SK-N-SH (cell line): ENCODE measurements at regions not wholly inside any gene's neighbourhood (a gene's known extent, or its start where the extent isn't known, plus 50 kb on each side); places are given as distances from the start of the nearest gene placed in this dataset.

Source experiments
- CTCF ChIA-PET: fragments of 300-600, 350-600 bp; formaldehyde crosslinking; extraction: SDS; loops from one replicate; lab custom pipeline; 2021; lab: Yijun Ruan, JAX
- POLR2A ChIA-PET: fragments of 350-600 bp; sonication (Branson Sonifier 250); formaldehyde crosslinking; extraction: SDS; loops from one replicate; lab custom pipeline; 2020; ENCODE audit warnings: antibody characterized with exemption, inconsistent platforms; lab: Yijun Ruan, JAX
- DNase-seq: peaks from one replicate; pipeline ENCODE4 v3.0.0; 2012
- H2AFZ ChIP-seq: fragments of 200-600 bp; sonication (generic); 2 replicates; pipeline ENCODE4 v1.8.1; 2016; ENCODE audit warnings: antibody characterized with exemption, mild to moderate bottlenecking, low read depth
- H3F3A ChIP-seq: fragments of 200-600 bp; sonication (generic); replicated peaks from 2 replicates; pipeline ENCODE3; 2016; ENCODE audit warnings: antibody characterized with exemption, mild to moderate bottlenecking; ENCODE audit not compliant: insufficient read depth
- H3K27ac ChIP-seq, 2 experiments: fragments of 200-500 bp in 1 of 2; fragments of 200-600 bp in 1 of 2; sonication (Bioruptor generic) in 1 of 2; sonication (generic), shearing (Covaris generic) in 1 of 2; 2 replicates each; pipeline versions ENCODE4 v1.5.1 to v1.6.1; 2014 to 2016; ENCODE audit warnings: low read depth in 2 of 2, inconsistent platforms in 1 of 2, low read length in 1 of 2, mild to moderate bottlenecking in 1 of 2, mixed read lengths in 1 of 2
- H3K27me3 ChIP-seq: fragments of 200-600 bp; sonication (generic), shearing (Covaris generic); 2 replicates; pipeline ENCODE4 v1.6.1; 2016; ENCODE audit warnings: mixed run types; ENCODE audit not compliant: insufficient read depth
- H3K36me3 ChIP-seq, 2 experiments: fragments of 200-500 bp in 1 of 2; fragments of 200-600 bp in 1 of 2; sonication (Bioruptor generic) in 1 of 2; sonication (generic) in 1 of 2; replicated peaks in 1 of 2; 2 replicates each; pipeline versions ENCODE3 to v1.5.1; 2014 to 2016; ENCODE audit warnings: low read length in 1 of 2, mild to moderate bottlenecking in 1 of 2; ENCODE audit not compliant: insufficient read depth in 2 of 2, control insufficient read depth in 1 of 2
- H3K4me1 ChIP-seq, 2 experiments: fragments of 200-500 bp in 1 of 2; fragments of 200-600 bp in 1 of 2; sonication (Bioruptor generic) in 1 of 2; sonication (generic), shearing (Covaris generic) in 1 of 2; 2 replicates each; pipeline versions ENCODE4 v1.5.1 to v1.6.1; 2014 to 2016; ENCODE audit warnings: low read depth in 1 of 2, low read length in 1 of 2, mixed run types in 1 of 2; ENCODE audit not compliant: insufficient read depth in 2 of 2, control insufficient read depth in 1 of 2
- H3K4me2 ChIP-seq: fragments of 200-600 bp; sonication (generic), shearing (Covaris generic); 2 replicates; pipeline ENCODE4 v1.6.1; 2017; ENCODE audit warnings: mixed run types
- H3K4me3 ChIP-seq, 2 experiments: fragments of 200-500 bp in 1 of 2; fragments of 200-600 bp in 1 of 2; sonication (Bioruptor generic) in 1 of 2; sonication (generic), shearing (Covaris generic) in 1 of 2; 2 replicates each; pipeline versions ENCODE4 v1.5.1 to v1.8.1; 2014 to 2016; ENCODE audit warnings: low read depth in 2 of 2, inconsistent platforms in 1 of 2, low read length in 1 of 2, mild to moderate bottlenecking in 1 of 2, mixed read lengths in 1 of 2, moderate library complexity in 1 of 2
- H3K79me2 ChIP-seq: fragments of 200-600 bp; sonication (generic); 2 replicates; pipeline ENCODE4 v1.8.1; 2017; ENCODE audit warnings: mild to moderate bottlenecking; ENCODE audit not compliant: insufficient read depth
- H3K9ac ChIP-seq: fragments of 200-600 bp; sonication (generic); 2 replicates; pipeline ENCODE4 v1.6.1; 2017; ENCODE audit warnings: mixed run types
- H3K9me2 ChIP-seq: fragments of 200-600 bp; sonication (generic); 2 replicates; pipeline ENCODE4 v1.6.1; 2017; ENCODE audit warnings: mixed run types
- H3K9me3 ChIP-seq: fragments of 200-600 bp; sonication (generic); 2 replicates; pipeline ENCODE4 v1.6.1; 2017; ENCODE audit warnings: mixed run types, mild to moderate bottlenecking, moderate library complexity
- H4K20me1 ChIP-seq: fragments of 200-600 bp; sonication (generic); 2 replicates; pipeline ENCODE4 v1.6.1; 2017; ENCODE audit warnings: mild to moderate bottlenecking, mixed run types; ENCODE audit not compliant: insufficient read depth
- ELF1 ChIP-seq: IDR thresholded peaks from 2 replicates; pipeline ENCODE4 v1.4.0; 2012
- FOXJ3 ChIP-seq: sonication (generic); formaldehyde crosslinking; IDR thresholded peaks from 2 replicates; pipeline ENCODE4 v1.5.1; 2020; ENCODE audit warnings: mild to moderate bottlenecking, missing genetic modification reagents
- FOXM1 ChIP-seq: IDR thresholded peaks from 2 replicates; pipeline ENCODE4 v1.4.0; 2012; ENCODE audit warnings: low read depth, mild to moderate bottlenecking
- GABPA ChIP-seq: IDR thresholded peaks from 2 replicates; pipeline ENCODE4 v1.4.0; 2012; ENCODE audit warnings: low read depth, mild to moderate bottlenecking
- IRF3 ChIP-seq: fragments of 150-350 bp; IDR thresholded peaks from 2 replicates; pipeline ENCODE4 v1.6.1; 2016; ENCODE audit warnings: mild to moderate bottlenecking, low read depth, low read length
- MAX ChIP-seq: IDR thresholded peaks from 2 replicates; pipeline ENCODE4 v1.4.0; 2012; ENCODE audit warnings: low read depth
- MEF2A ChIP-seq: IDR thresholded peaks from 2 replicates; pipeline ENCODE4 v1.4.0; 2012; ENCODE audit warnings: low read depth, borderline replicate concordance
- MXI1 ChIP-seq: IDR thresholded peaks from 2 replicates; pipeline ENCODE4 v1.6.1; 2012; ENCODE audit warnings: mild to moderate bottlenecking, low read depth, low read length, improper control_type of control experiment
- POLR2AphosphoS5 ChIP-seq: IDR thresholded peaks from 2 replicates; pipeline ENCODE4 v1.6.1; 2012; ENCODE audit warnings: low read depth, low read length
- RAD21 ChIP-seq: IDR thresholded peaks from 2 replicates; pipeline ENCODE4 v1.6.1; 2012; ENCODE audit warnings: mild to moderate bottlenecking, low read length
- RCOR1 ChIP-seq: fragments of 150-350 bp; IDR thresholded peaks from 2 replicates; pipeline ENCODE4 v1.6.1; 2017; ENCODE audit warnings: antibody characterized with exemption, low read length
- RFX5 ChIP-seq: IDR thresholded peaks from 2 replicates; pipeline ENCODE4 v1.6.1; 2012; ENCODE audit warnings: mild to moderate bottlenecking, improper control_type of control experiment, low read length
- TEAD4 ChIP-seq: IDR thresholded peaks from 2 replicates; pipeline ENCODE4 v1.4.0; 2012; ENCODE audit warnings: mild to moderate bottlenecking, borderline replicate concordance; ENCODE audit not compliant: insufficient read depth
- USF2 ChIP-seq: fragments of 150-350 bp; IDR thresholded peaks from 2 replicates; pipeline ENCODE4 v1.6.1; 2017; ENCODE audit warnings: antibody characterized with exemption, low read length, low read depth, borderline replicate concordance
- YY1 ChIP-seq: IDR thresholded peaks from 2 replicates; pipeline ENCODE4 v1.4.0; 2012; ENCODE audit warnings: low read depth, mild to moderate bottlenecking
- WGBS: methylation state at CpG from one replicate; pipeline ENCODE4 v1.1.6; 2017; ENCODE audit warnings: low lambda C conversion rate; 5-methylcytosine and 5-hydroxymethylcytosine counted together
- TF ChIP-seq, protein P1 (sequence below): IDR thresholded peaks from 2 replicates; pipeline ENCODE4 v1.4.0; 2012; ENCODE audit warnings: low read depth, borderline replicate concordance

- TF ChIP-seq FOXM1 (no peak), POLR2AphosphoS5 (no peak), GABPA (no peak), YY1 (no peak), USF2 (no peak), ELF1 (no peak), TEAD4 (no peak), RAD21 (no peak), MXI1 (no peak)
- TF ChIP-seq, protein P1, sequence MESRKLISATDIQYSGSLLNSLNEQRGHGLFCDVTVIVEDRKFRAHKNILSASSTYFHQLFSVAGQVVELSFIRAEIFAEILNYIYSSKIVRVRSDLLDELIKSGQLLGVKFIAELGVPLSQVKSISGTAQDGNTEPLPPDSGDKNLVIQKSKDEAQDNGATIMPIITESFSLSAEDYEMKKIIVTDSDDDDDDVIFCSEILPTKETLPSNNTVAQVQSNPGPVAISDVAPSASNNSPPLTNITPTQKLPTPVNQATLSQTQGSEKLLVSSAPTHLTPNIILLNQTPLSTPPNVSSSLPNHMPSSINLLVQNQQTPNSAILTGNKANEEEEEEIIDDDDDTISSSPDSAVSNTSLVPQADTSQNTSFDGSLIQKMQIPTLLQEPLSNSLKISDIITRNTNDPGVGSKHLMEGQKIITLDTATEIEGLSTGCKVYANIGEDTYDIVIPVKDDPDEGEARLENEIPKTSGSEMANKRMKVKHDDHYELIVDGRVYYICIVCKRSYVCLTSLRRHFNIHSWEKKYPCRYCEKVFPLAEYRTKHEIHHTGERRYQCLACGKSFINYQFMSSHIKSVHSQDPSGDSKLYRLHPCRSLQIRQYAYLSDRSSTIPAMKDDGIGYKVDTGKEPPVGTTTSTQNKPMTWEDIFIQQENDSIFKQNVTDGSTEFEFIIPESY: no peak
- Histone ChIP-seq H3K4me2 (no peak overlapping the region), H3K4me3 (no peak overlapping the region), H3K27ac (no peak overlapping the region), H3K36me3 (no peaks in the 10 kb centered on the region), H3K9ac (no peak overlapping the region), H3K79me2 (no peaks in the 10 kb centered on the region), H4K20me1 (no peaks in the 10 kb centered on the region), H3K27me3 (no peaks in the 10 kb centered on the region), H3K9me3 (no peaks in the 10 kb centered on the region), H3K4me1 (peaks cover 0 to 29% of the 10 kb centered on the region in 2 experiments; a peak in 1 of 4 replicates), H3F3A (no peaks in the 10 kb centered on the region), H2AFZ (no peak overlapping the region), H3K9me2 (no peaks in the 10 kb centered on the region)
- POLR2A ChIA-PET: interaction anchor here (0.6 kb wide), 1 partner anchor 244 kb away, joined by 3 read pairs; no protein-coding TSS in a partner anchor
- no peak for DNase-seq
- WGBS: 27% methylated on average over 4 of the region's 13 CpGs
- CTCF ChIA-PET: interaction anchor here (2.2 to 8.4 kb wide), 6 partner anchors 15 to 1091 kb away, joined by 9 to 138 read pairs (median 52); partner anchors contain the start of gene AJAP1
These were observed 244.6 kb downstream of the NPHP4 start for GRCh38 chr1:5747426-5748285.

- Histone ChIP-seq H3K4me3 (no peak overlapping the region), H3K9ac (no peak overlapping the region), H3K79me2 (no peaks in the 10 kb centered on the region), H3K4me2 (no peak overlapping the region), H3K4me1 (peaks cover 0 to 25% of the 10 kb centered on the region in 2 experiments; a peak in 1 of 4 replicates), H3K27me3 (no peaks in the 10 kb centered on the region), H3K9me2 (no peaks in the 10 kb centered on the region), H2AFZ (no peak overlapping the region), H3K36me3 (no peaks in the 10 kb centered on the region), H4K20me1 (no peaks in the 10 kb centered on the region), H3K27ac (no peak overlapping the region)
- no peak for DNase-seq
- 50% methylated on average over 11 of the region's 15 CpGs for WGBS
- POLR2A ChIA-PET: no interaction called here
- CTCF ChIA-PET: interaction anchor here (0.7 to 8.4 kb wide), 35 partner anchors 8 to 1090 kb away, joined by 3 to 138 read pairs (median 8); partner anchors contain the start of gene AJAP1
- TF ChIP-seq MXI1 (no peak), IRF3 (no peak), MEF2A (no peak), MAX (no peak), ELF1 (no peak), RFX5 (no peak), YY1 (no peak), RCOR1 (no peak), GABPA (no peak), FOXJ3 (no peak), RAD21 (no peak)
- TF ChIP-seq, protein P1: no peak
- TF ChIP-seq, all 33 proteins: peak for 0
- Histone ChIP-seq H3K9me3 (no peaks in the 10 kb centered on the region), H3F3A (no peaks in the 10 kb centered on the region)
These were observed 245.4 kb downstream of the NPHP4 start for GRCh38 chr1:5746611-5747425.
